BE2C (cell line): ENCODE measurements at regions not wholly inside any gene's neighbourhood (a gene's known extent, or its start where the extent isn't known, plus 50 kb on each side); places are given as distances from the start of the nearest gene placed in this dataset.

ENCODE experiments used
- DNase-seq: peaks from one replicate; pipeline ENCODE4 v3.0.0-alpha.2; 2020
- H3K27me3 ChIP-seq: fragments of 250-450 bp; sonication (Bioruptor Pico); 2 replicates; pipeline ENCODE4 v1.5.1; 2020; ENCODE audit warnings: mild to moderate bottlenecking
- H3K36me3 ChIP-seq: fragments of 250-450 bp; sonication (Bioruptor Pico); 2 replicates; pipeline ENCODE4 v1.5.1; 2020; ENCODE audit warnings: mild to moderate bottlenecking
- H3K4me1 ChIP-seq: fragments of 250-450 bp; sonication (Bioruptor Pico); 2 replicates; pipeline ENCODE4 v1.5.1; 2020
- H3K4me3 ChIP-seq: 2 replicates; pipeline ENCODE4 v1.5.1; 2011; ENCODE audit warnings: low read depth, low read length
- H3K9me3 ChIP-seq: fragments of 250-450 bp; sonication (Bioruptor Pico); 2 replicates; pipeline ENCODE4 v1.5.1; 2020
- CTCF ChIP-seq: IDR thresholded peaks from 2 replicates; pipeline ENCODE4 v1.5.1; 2012; ENCODE audit warnings: mild to moderate bottlenecking, low read depth, low read length

- Histone ChIP-seq H3K27me3 (no peaks in the 10 kb centered on the region), H3K9me3 (no peaks in the 10 kb centered on the region), H3K36me3 (no peaks in the 10 kb centered on the region; the same call in 1 of the 2 replicates), H3K4me3 (no peak overlapping the region), H3K4me1 (peaks cover 11% of the 10 kb centered on the region)
- DNase-seq: no peak
- no peak for TF ChIP-seq CTCF
These were observed 156.4 kb downstream of the ST8SIA4 start for GRCh38 chr5:100746730-100747129.

GRCh38 chr5:100749771-100750284, 153.3 kb downstream of the ST8SIA4 start:
- no peak for DNase-seq
- no peaks in the 10 kb centered on the region for H3K9me3 ChIP-seq
- H3K27me3 ChIP-seq: no peaks in the 10 kb centered on the region
- H3K36me3 ChIP-seq: no peaks in the 10 kb centered on the region; the same call in 1 of the 2 replicates
- peaks cover 11% of the 10 kb centered on the region for H3K4me1 ChIP-seq
- TF ChIP-seq CTCF: no peak
- no peak overlapping the region for H3K4me3 ChIP-seq

GRCh38 chr5:100755435-100755834, 147.6 kb downstream of the ST8SIA4 start:
- peaks cover 13% of the 10 kb centered on the region for H3K4me1 ChIP-seq
- H3K36me3 ChIP-seq: no peaks in the 10 kb centered on the region
- no peak overlapping the region for H3K4me3 ChIP-seq
- no peaks in the 10 kb centered on the region for H3K9me3 ChIP-seq
- TF ChIP-seq CTCF: no peak
- DNase-seq: no peak
- H3K27me3 ChIP-seq: no peaks in the 10 kb centered on the region
